Mesothelial cell of epicardium (in vitro differentiated cells): ENCODE measurements at regions not wholly inside any gene's neighbourhood (a gene's known extent, or its start where the extent isn't known, plus 50 kb on each side); places are given as distances from the start of the nearest gene placed in this dataset.
"Not testable (repeated sequence)": the region's sequence is repeated elsewhere in the genome, so short reads cannot be mapped to it uniquely, and the experiment has no call there.

ENCODE experiments used
- DNase-seq, 2 experiments: peaks; one replicate each; pipeline ENCODE4 v3.0.0; 2021; ENCODE audit warnings: low spot score in 2 of 2; ENCODE audit not compliant: unreplicated experiment in 2 of 2
- H3K27ac Mint-ChIP-seq: 2 replicates; pipeline ENCODE4 v1.8.0; 2021; ENCODE audit warnings: mixed read lengths
- H3K27me3 Mint-ChIP-seq: 2 replicates; pipeline ENCODE4 v1.8.0; 2021; ENCODE audit warnings: low read depth, mixed read lengths
- H3K36me3 Mint-ChIP-seq: 2 replicates; pipeline ENCODE4 v1.8.0; 2021; ENCODE audit warnings: mixed read lengths
- H3K4me1 Mint-ChIP-seq: 2 replicates; pipeline ENCODE4 v1.8.0; 2021; ENCODE audit warnings: mixed read lengths
- H3K4me3 Mint-ChIP-seq: 2 replicates; pipeline ENCODE4 v1.8.0; 2021; ENCODE audit warnings: mild to moderate bottlenecking, moderate library complexity, mixed read lengths
- H3K9me3 Mint-ChIP-seq: 2 replicates; pipeline ENCODE4 v1.8.0; 2021; ENCODE audit warnings: mixed read lengths
- CTCF ChIP-seq: fragments of 200-600 bp; sonication (generic); IDR thresholded peaks from one replicate; pipeline ENCODE4 v1.5.0; 2021; ENCODE audit warnings: antibody characterized with exemption; ENCODE audit not compliant: unreplicated experiment

- Mint-ChIP-seq H3K27ac (no peak overlapping the region), H3K4me1 (peaks cover 14% of the 10 kb centered on the region), H3K9me3 (peaks cover 20% of the 10 kb centered on the region), H3K27me3 (no peaks in the 10 kb centered on the region), H3K4me3 (no peak overlapping the region), H3K36me3 (no peaks in the 10 kb centered on the region)
- no peak for TF ChIP-seq CTCF
- DNase-seq = no peak
These were observed 99.7 kb upstream of the SLC7A11 start for GRCh38 chr4:138341739-138342415.

- Mint-ChIP-seq H3K4me3 (no peak overlapping the region), H3K27ac (no peak overlapping the region), H3K9me3 (peaks cover 11% of the 10 kb centered on the region), H3K36me3 (no peaks in the 10 kb centered on the region), H3K27me3 (no peaks in the 10 kb centered on the region), H3K4me1 (no peaks in the 10 kb centered on the region)
- no peak for TF ChIP-seq CTCF
- no peak for DNase-seq
These were observed 96.7 kb upstream of the SLC7A11 start for GRCh38 chr4:138338840-138339239.

- not testable (repeated sequence) for H3K9me3 Mint-ChIP-seq, H3K36me3 Mint-ChIP-seq, H3K27me3 Mint-ChIP-seq, H3K4me3 Mint-ChIP-seq, H3K4me1 Mint-ChIP-seq, H3K27ac Mint-ChIP-seq, DNase-seq
These were observed 96.1 kb upstream of the SLC7A11 start for GRCh38 chr4:138338222-138338621.

- no peak overlapping the region for H3K27ac Mint-ChIP-seq
These were observed 92.3 kb upstream of the SLC7A11 start for GRCh38 chr4:138334346-138335016.

GRCh38 chr4:138332415-138332814 lies 90.3 kb upstream of the SLC7A11 start:
- H3K27ac Mint-ChIP-seq, DNase-seq, H3K4me1 Mint-ChIP-seq, H3K4me3 Mint-ChIP-seq, H3K27me3 Mint-ChIP-seq, H3K36me3 Mint-ChIP-seq: not testable (repeated sequence)
- H3K9me3 Mint-ChIP-seq = peaks cover 12% of the 10 kb centered on the region

More at GRCh38 chr4:138334346-138335016, 92.3 kb upstream of the SLC7A11 start:
- TF ChIP-seq CTCF = no peak
- Mint-ChIP-seq H3K9me3 (peaks cover 12% of the 10 kb centered on the region), H3K4me3 (no peak overlapping the region), H3K27me3 (no peaks in the 10 kb centered on the region), H3K4me1 (no peaks in the 10 kb centered on the region), H3K36me3 (peaks cover 2% of the 10 kb centered on the region)
- no peak for DNase-seq

GRCh38 chr4:138330531-138330930 lies 88.4 kb upstream of the SLC7A11 start:
- peaks cover 12% of the 10 kb centered on the region for H3K9me3 Mint-ChIP-seq
- no peak for DNase-seq
- H3K4me3 Mint-ChIP-seq = no peak overlapping the region
- TF ChIP-seq CTCF = no peak
- H3K36me3 Mint-ChIP-seq = peaks cover 2% of the 10 kb centered on the region
- H3K27me3 Mint-ChIP-seq = no peaks in the 10 kb centered on the region
- H3K4me1 Mint-ChIP-seq = peaks cover 4% of the 10 kb centered on the region
- no peak overlapping the region for H3K27ac Mint-ChIP-seq
